SK-N-SH (cell line): ENCODE measurements at regions not wholly inside any gene's neighbourhood (a gene's known extent, or its start where the extent isn't known, plus 50 kb on each side); places are given as distances from the start of the nearest gene placed in this dataset.

Experiments
- CTCF ChIA-PET: fragments of 300-600, 350-600 bp; formaldehyde crosslinking; extraction: SDS; loops from one replicate; lab custom pipeline; 2021; lab: Yijun Ruan, JAX
- POLR2A ChIA-PET: fragments of 350-600 bp; sonication (Branson Sonifier 250); formaldehyde crosslinking; extraction: SDS; loops from one replicate; lab custom pipeline; 2020; ENCODE audit warnings: antibody characterized with exemption, inconsistent platforms; lab: Yijun Ruan, JAX
- DNase-seq: peaks from one replicate; pipeline ENCODE4 v3.0.0; 2012
- H2AFZ ChIP-seq: fragments of 200-600 bp; sonication (generic); 2 replicates; pipeline ENCODE4 v1.8.1; 2016; ENCODE audit warnings: antibody characterized with exemption, mild to moderate bottlenecking, low read depth
- H3F3A ChIP-seq: fragments of 200-600 bp; sonication (generic); replicated peaks from 2 replicates; pipeline ENCODE3; 2016; ENCODE audit warnings: antibody characterized with exemption, mild to moderate bottlenecking; ENCODE audit not compliant: insufficient read depth
- H3K27ac ChIP-seq, 2 experiments: fragments of 200-500 bp in 1 of 2; fragments of 200-600 bp in 1 of 2; sonication (Bioruptor generic) in 1 of 2; sonication (generic), shearing (Covaris generic) in 1 of 2; 2 replicates each; pipeline versions ENCODE4 v1.5.1 to v1.6.1; 2014 to 2016; ENCODE audit warnings: low read depth in 2 of 2, inconsistent platforms in 1 of 2, low read length in 1 of 2, mild to moderate bottlenecking in 1 of 2, mixed read lengths in 1 of 2
- H3K27me3 ChIP-seq: fragments of 200-600 bp; sonication (generic), shearing (Covaris generic); 2 replicates; pipeline ENCODE4 v1.6.1; 2016; ENCODE audit warnings: mixed run types; ENCODE audit not compliant: insufficient read depth
- H3K36me3 ChIP-seq, 2 experiments: fragments of 200-500 bp in 1 of 2; fragments of 200-600 bp in 1 of 2; sonication (Bioruptor generic) in 1 of 2; sonication (generic) in 1 of 2; replicated peaks in 1 of 2; 2 replicates each; pipeline versions ENCODE3 to v1.5.1; 2014 to 2016; ENCODE audit warnings: low read length in 1 of 2, mild to moderate bottlenecking in 1 of 2; ENCODE audit not compliant: insufficient read depth in 2 of 2, control insufficient read depth in 1 of 2
- H3K4me1 ChIP-seq, 2 experiments: fragments of 200-500 bp in 1 of 2; fragments of 200-600 bp in 1 of 2; sonication (Bioruptor generic) in 1 of 2; sonication (generic), shearing (Covaris generic) in 1 of 2; 2 replicates each; pipeline versions ENCODE4 v1.5.1 to v1.6.1; 2014 to 2016; ENCODE audit warnings: low read depth in 1 of 2, low read length in 1 of 2, mixed run types in 1 of 2; ENCODE audit not compliant: insufficient read depth in 2 of 2, control insufficient read depth in 1 of 2
- H3K4me2 ChIP-seq: fragments of 200-600 bp; sonication (generic), shearing (Covaris generic); 2 replicates; pipeline ENCODE4 v1.6.1; 2017; ENCODE audit warnings: mixed run types
- H3K4me3 ChIP-seq, 2 experiments: fragments of 200-500 bp in 1 of 2; fragments of 200-600 bp in 1 of 2; sonication (Bioruptor generic) in 1 of 2; sonication (generic), shearing (Covaris generic) in 1 of 2; 2 replicates each; pipeline versions ENCODE4 v1.5.1 to v1.8.1; 2014 to 2016; ENCODE audit warnings: low read depth in 2 of 2, inconsistent platforms in 1 of 2, low read length in 1 of 2, mild to moderate bottlenecking in 1 of 2, mixed read lengths in 1 of 2, moderate library complexity in 1 of 2
- H3K79me2 ChIP-seq: fragments of 200-600 bp; sonication (generic); 2 replicates; pipeline ENCODE4 v1.8.1; 2017; ENCODE audit warnings: mild to moderate bottlenecking; ENCODE audit not compliant: insufficient read depth
- H3K9ac ChIP-seq: fragments of 200-600 bp; sonication (generic); 2 replicates; pipeline ENCODE4 v1.6.1; 2017; ENCODE audit warnings: mixed run types
- H3K9me2 ChIP-seq: fragments of 200-600 bp; sonication (generic); 2 replicates; pipeline ENCODE4 v1.6.1; 2017; ENCODE audit warnings: mixed run types
- H3K9me3 ChIP-seq: fragments of 200-600 bp; sonication (generic); 2 replicates; pipeline ENCODE4 v1.6.1; 2017; ENCODE audit warnings: mixed run types, mild to moderate bottlenecking, moderate library complexity
- H4K20me1 ChIP-seq: fragments of 200-600 bp; sonication (generic); 2 replicates; pipeline ENCODE4 v1.6.1; 2017; ENCODE audit warnings: mild to moderate bottlenecking, mixed run types; ENCODE audit not compliant: insufficient read depth
- CHD2 ChIP-seq: fragments of 150-350 bp; IDR thresholded peaks from 2 replicates; pipeline ENCODE4 v1.6.1; 2018; ENCODE audit warnings: low read length; ENCODE audit not compliant: partially characterized antibody
- FOSL2 ChIP-seq: IDR thresholded peaks from 2 replicates; pipeline ENCODE4 v1.4.0; 2012; ENCODE audit warnings: low read depth, mild to moderate bottlenecking, moderate library complexity, borderline replicate concordance
- FOXJ3 ChIP-seq: sonication (generic); formaldehyde crosslinking; IDR thresholded peaks from 2 replicates; pipeline ENCODE4 v1.5.1; 2020; ENCODE audit warnings: mild to moderate bottlenecking, missing genetic modification reagents
- GATA2 ChIP-seq: sonication (generic); formaldehyde crosslinking; IDR thresholded peaks from 2 replicates; pipeline ENCODE4 v1.5.0; 2020; ENCODE audit warnings: mild to moderate bottlenecking, missing genetic modification reagents
- IRF3 ChIP-seq: fragments of 150-350 bp; IDR thresholded peaks from 2 replicates; pipeline ENCODE4 v1.6.1; 2016; ENCODE audit warnings: mild to moderate bottlenecking, low read depth, low read length
- MEF2A ChIP-seq: IDR thresholded peaks from 2 replicates; pipeline ENCODE4 v1.4.0; 2012; ENCODE audit warnings: low read depth, borderline replicate concordance
- MXI1 ChIP-seq: IDR thresholded peaks from 2 replicates; pipeline ENCODE4 v1.6.1; 2012; ENCODE audit warnings: mild to moderate bottlenecking, low read depth, low read length, improper control_type of control experiment
- NRF1 ChIP-seq: IDR thresholded peaks from 2 replicates; pipeline ENCODE4 v1.6.1; 2012; ENCODE audit warnings: low read depth, mild to moderate bottlenecking, low read length
- RFX5 ChIP-seq: IDR thresholded peaks from 2 replicates; pipeline ENCODE4 v1.6.1; 2012; ENCODE audit warnings: mild to moderate bottlenecking, improper control_type of control experiment, low read length
- RXRA ChIP-seq: IDR thresholded peaks from 2 replicates; pipeline ENCODE4 v1.4.0; 2012; ENCODE audit warnings: low read depth, mild to moderate bottlenecking, borderline replicate concordance
- SMC3 ChIP-seq: IDR thresholded peaks from 2 replicates; pipeline ENCODE4 v1.6.1; 2012; ENCODE audit warnings: low read depth, low read length, improper control_type of control experiment
- TCF12 ChIP-seq: IDR thresholded peaks from 2 replicates; pipeline ENCODE4 v1.4.0; 2012
- TEAD4 ChIP-seq: IDR thresholded peaks from 2 replicates; pipeline ENCODE4 v1.4.0; 2012; ENCODE audit warnings: mild to moderate bottlenecking, borderline replicate concordance; ENCODE audit not compliant: insufficient read depth
- YY1 ChIP-seq: IDR thresholded peaks from 2 replicates; pipeline ENCODE4 v1.4.0; 2012; ENCODE audit warnings: low read depth, mild to moderate bottlenecking
- WGBS: methylation state at CpG from one replicate; pipeline ENCODE4 v1.1.6; 2017; ENCODE audit warnings: low lambda C conversion rate; 5-methylcytosine and 5-hydroxymethylcytosine counted together

GRCh38 chr4:164319688-164320087, 434.2 kb upstream of the SMIM31 start:
- Histone ChIP-seq H3K27me3 (no peaks in the 10 kb centered on the region), H3F3A (no peaks in the 10 kb centered on the region), H3K36me3 (no peaks in the 10 kb centered on the region), H4K20me1 (no peaks in the 10 kb centered on the region), H3K4me3 (no peak overlapping the region), H3K9ac (no peak overlapping the region), H3K4me1 (no peaks in the 10 kb centered on the region)
- POLR2A ChIA-PET = no interaction called here
- CTCF ChIA-PET = no interaction called here
- TF ChIP-seq TCF12 = no peak
- TF ChIP-seq TEAD4 = no peak
- TF ChIP-seq MXI1 = no peak
- TF ChIP-seq SMC3 = no peak
- TF ChIP-seq IRF3 = no peak
- no peak for TF ChIP-seq FOSL2
- no peak for TF ChIP-seq MEF2A
- no peak for TF ChIP-seq GATA2 (CRISPR knock-in tag)
- TF ChIP-seq CHD2 = no peak
- no peak for TF ChIP-seq FOXJ3
- TF ChIP-seq, all 33 proteins: peak for 0
- Histone ChIP-seq H3K9me3 (no peaks in the 10 kb centered on the region), H3K9me2 (no peaks in the 10 kb centered on the region), H2AFZ (no peak overlapping the region), H3K79me2 (no peaks in the 10 kb centered on the region), H3K4me2 (no peak overlapping the region), H3K27ac (no peak overlapping the region)
- DNase-seq = no peak

GRCh38 chr4:164320847-164321246, 433.1 kb upstream of the SMIM31 start:
- DNase-seq = no peak
- no peaks in the 10 kb centered on the region for H3K27me3 ChIP-seq
- 0% methylated on average over 6 of the region's 6 CpGs for WGBS
- no peaks in the 10 kb centered on the region for H3K79me2 ChIP-seq
- no peaks in the 10 kb centered on the region for H3F3A ChIP-seq
- no peaks in the 10 kb centered on the region for H3K36me3 ChIP-seq
- H3K4me1 ChIP-seq = no peaks in the 10 kb centered on the region
- no peak overlapping the region for H3K9ac ChIP-seq
- H2AFZ ChIP-seq = no peak overlapping the region
- CTCF ChIA-PET = no interaction called here
- no peak overlapping the region for H3K27ac ChIP-seq
- no peak overlapping the region for H3K4me3 ChIP-seq
- no peaks in the 10 kb centered on the region for H4K20me1 ChIP-seq
- no peaks in the 10 kb centered on the region for H3K9me3 ChIP-seq
- no peaks in the 10 kb centered on the region for H3K9me2 ChIP-seq
- POLR2A ChIA-PET = no interaction called here
- TF ChIP-seq GATA2 (CRISPR knock-in tag) (no peak), RFX5 (no peak)
- no peak overlapping the region for H3K4me2 ChIP-seq

GRCh38 chr4:164326056-164326455, 427.9 kb upstream of the SMIM31 start:
- Histone ChIP-seq H3K4me3 (no peak overlapping the region), H3F3A (no peaks in the 10 kb centered on the region), H3K27ac (no peak overlapping the region), H3K9ac (no peak overlapping the region), H4K20me1 (no peaks in the 10 kb centered on the region), H3K9me2 (no peaks in the 10 kb centered on the region), H2AFZ (no peak overlapping the region), H3K9me3 (no peaks in the 10 kb centered on the region), H3K27me3 (no peaks in the 10 kb centered on the region), H3K4me2 (no peak overlapping the region), H3K36me3 (no peaks in the 10 kb centered on the region), H3K4me1 (no peaks in the 10 kb centered on the region), H3K79me2 (no peaks in the 10 kb centered on the region)
- POLR2A ChIA-PET = no interaction called here
- no peak for DNase-seq
- 7% methylated on average over 1 of the region's 1 CpG for WGBS
- TF ChIP-seq YY1 = no peak
- no peak for TF ChIP-seq MXI1
- no peak for TF ChIP-seq NRF1
- no peak for TF ChIP-seq TEAD4
- no peak for TF ChIP-seq RXRA
- CTCF ChIA-PET = no interaction called here
